Thymus (tissue), 11 donors: ENCODE measurements at regions not wholly inside any gene's neighbourhood (a gene's known extent, or its start where the extent isn't known, plus 50 kb on each side); places are given as distances from the start of the nearest gene placed in this dataset.

ENCODE experiments used
- DNase-seq, 9 donors: peaks; one replicate each; pipeline ENCODE4 v3.0.0-alpha.2; 2013; ENCODE audit warnings: low spot score in 9 of 9, low read depth in 6 of 9, missing footprints in 1 of 9
- H3K27ac ChIP-seq, 2 donors: one replicate each; pipeline ENCODE4 v1.5.1; 2013; ENCODE audit warnings: control low read depth in 1 of 2, low read depth in 1 of 2, low read length in 1 of 2, mild to moderate bottlenecking in 1 of 2, moderate library complexity in 1 of 2
- H3K27me3 ChIP-seq, 2 donors: one replicate each; pipeline ENCODE4 v1.5.1; 2013; ENCODE audit warnings: low read length in 1 of 2; ENCODE audit not compliant: control insufficient read depth in 2 of 2, insufficient read depth in 1 of 2
- H3K36me3 ChIP-seq, 2 donors: one replicate each; pipeline ENCODE4 v1.5.1; 2013; ENCODE audit warnings: low read length in 1 of 2, mild to moderate bottlenecking in 1 of 2, moderate library complexity in 1 of 2; ENCODE audit not compliant: control insufficient read depth in 2 of 2, insufficient read depth in 2 of 2
- H3K4me1 ChIP-seq, 2 donors: one replicate each; pipeline ENCODE4 v1.5.1; 2013; ENCODE audit warnings: low read length in 2 of 2; ENCODE audit not compliant: control insufficient read depth in 2 of 2, insufficient read depth in 2 of 2
- H3K4me3 ChIP-seq, 2 donors: one replicate each; pipeline ENCODE4 v1.5.1; 2013; ENCODE audit warnings: low read length in 2 of 2, control low read depth in 1 of 2, mild to moderate bottlenecking in 1 of 2
- H3K9me3 ChIP-seq, 2 donors: one replicate each; pipeline ENCODE4 v1.5.1; 2013; ENCODE audit warnings: low read length in 1 of 2, mild to moderate bottlenecking in 1 of 2; ENCODE audit not compliant: control insufficient read depth in 2 of 2, insufficient read depth in 1 of 2
- WGBS: extraction: QIAGEN DNeasy Blood & Tissue Kit; methylation state at CpG from one replicate; pipeline ENCODE4 v1.1.7; 2013; 5-methylcytosine and 5-hydroxymethylcytosine counted together
- donor health status: healthy.

GRCh38 chr19:28463493-28464053, 749.4 kb downstream of the UQCRFS1 start:
- Histone ChIP-seq H3K4me3 (peak overlapping the region; percentile 0 to 43), H3K4me1 (peaks cover 38 to 89% of the 10 kb centered on the region in 2 donors), H3K27me3 (no peaks in the 10 kb centered on the region), H3K27ac (peak overlapping the region in 1 of 2 donors; percentile 76), H3K36me3 (no peaks in the 10 kb centered on the region), H3K9me3 (no peaks in the 10 kb centered on the region)
- 95% methylated on average over 5 of the region's 5 CpGs for WGBS
- no peak for DNase-seq

GRCh38 chr19:28457620-28458019, 755.3 kb downstream of the UQCRFS1 start:
- DNase-seq = no peak
- H3K9me3 ChIP-seq = no peaks in the 10 kb centered on the region
- H3K36me3 ChIP-seq = peaks cover 0 to 17% of the 10 kb centered on the region in 2 donors
- no peak overlapping the region for H3K4me3 ChIP-seq
- WGBS = 98% methylated on average over 2 of the region's 2 CpGs
- H3K27me3 ChIP-seq = no peaks in the 10 kb centered on the region
- H3K4me1 ChIP-seq = peaks cover 21 to 75% of the 10 kb centered on the region in 2 donors
- peak overlapping the region in 1 of 2 donors; percentile 12 for H3K27ac ChIP-seq

GRCh38 chr19:28456708-28457320, 756.1 kb downstream of the UQCRFS1 start:
- H3K9me3 ChIP-seq = no peaks in the 10 kb centered on the region
- DNase-seq = no peak
- no peaks in the 10 kb centered on the region for H3K27me3 ChIP-seq
- peak overlapping the region; percentile 9 to 67 for H3K27ac ChIP-seq
- peaks cover 0 to 19% of the 10 kb centered on the region in 2 donors for H3K36me3 ChIP-seq
- WGBS = 91% methylated on average over 5 of the region's 5 CpGs
- H3K4me1 ChIP-seq = peaks cover 21 to 67% of the 10 kb centered on the region in 2 donors
- no peak overlapping the region for H3K4me3 ChIP-seq

GRCh38 chr19:28456252-28456651, 756.7 kb downstream of the UQCRFS1 start:
- WGBS = 22% methylated on average over 4 of the region's 4 CpGs
- Histone ChIP-seq H3K9me3 (no peaks in the 10 kb centered on the region), H3K4me3 (no peak overlapping the region), H3K36me3 (peaks cover 0 to 19% of the 10 kb centered on the region in 2 donors), H3K4me1 (peaks cover 21 to 61% of the 10 kb centered on the region in 2 donors), H3K27me3 (no peaks in the 10 kb centered on the region), H3K27ac (peak overlapping the region in 1 of 2 donors; percentile 67)
- peak in 3 of 9 donors; percentile 41 to 56 (median 50) for DNase-seq

- no peak for DNase-seq
- H3K9me3 ChIP-seq = no peaks in the 10 kb centered on the region
- WGBS = 95% methylated on average over 3 of the region's 3 CpGs
- H3K36me3 ChIP-seq = peaks cover 0 to 19% of the 10 kb centered on the region in 2 donors
- no peaks in the 10 kb centered on the region for H3K27me3 ChIP-seq
- H3K4me3 ChIP-seq = no peak overlapping the region
- H3K4me1 ChIP-seq = peaks cover 18 to 43% of the 10 kb centered on the region in 2 donors
- H3K27ac ChIP-seq = no peak overlapping the region
Measured at GRCh38 chr19:28454083-28454482, 758.9 kb downstream of the UQCRFS1 start.

- H3K27ac ChIP-seq = no peak overlapping the region
- no peak for DNase-seq
- peaks cover 0 to 19% of the 10 kb centered on the region in 2 donors for H3K36me3 ChIP-seq
- H3K9me3 ChIP-seq = no peaks in the 10 kb centered on the region
- H3K27me3 ChIP-seq = no peaks in the 10 kb centered on the region
- H3K4me1 ChIP-seq = peaks cover 15 to 36% of the 10 kb centered on the region in 2 donors
- no peak overlapping the region for H3K4me3 ChIP-seq
- WGBS = 96% methylated on average over 9 of the region's 9 CpGs
Measured at GRCh38 chr19:28453420-28453819, 759.5 kb downstream of the UQCRFS1 start.

- WGBS = 100% methylated on average over 1 of the region's 1 CpG
- H3K36me3 ChIP-seq = peaks cover 0 to 16% of the 10 kb centered on the region in 2 donors
Measured at GRCh38 chr19:28449803-28450202, 763.1 kb downstream of the UQCRFS1 start.

GRCh38 chr19:28446511-28446910, 766.4 kb downstream of the UQCRFS1 start:
- no peak overlapping the region for H3K27ac ChIP-seq
- H3K4me1 ChIP-seq = no peaks in the 10 kb centered on the region
- DNase-seq = no peak
- H3K9me3 ChIP-seq = no peaks in the 10 kb centered on the region
- H3K36me3 ChIP-seq = no peaks in the 10 kb centered on the region
- H3K4me3 ChIP-seq = no peak overlapping the region
- H3K27me3 ChIP-seq = no peaks in the 10 kb centered on the region
- 97% methylated on average over 12 of the region's 12 CpGs for WGBS

More at GRCh38 chr19:28449803-28450202, 763.1 kb downstream of the UQCRFS1 start:
- no peaks in the 10 kb centered on the region for H3K9me3 ChIP-seq
- no peak overlapping the region for H3K27ac ChIP-seq
- H3K4me1 ChIP-seq = peaks cover 0 to 2% of the 10 kb centered on the region in 2 donors
- no peaks in the 10 kb centered on the region for H3K27me3 ChIP-seq
- no peak for DNase-seq
- no peak overlapping the region for H3K4me3 ChIP-seq

- no peaks in the 10 kb centered on the region for H3K36me3 ChIP-seq
- DNase-seq = no peak
- no peak overlapping the region for H3K4me3 ChIP-seq
- H3K27ac ChIP-seq = no peak overlapping the region
- WGBS = 95% methylated on average over 11 of the region's 11 CpGs
- H3K4me1 ChIP-seq = no peaks in the 10 kb centered on the region
- no peaks in the 10 kb centered on the region for H3K9me3 ChIP-seq
- H3K27me3 ChIP-seq = no peaks in the 10 kb centered on the region
Measured at GRCh38 chr19:28445826-28446225, 767.1 kb downstream of the UQCRFS1 start.
